Neural progenitor cell (in vitro differentiated cells): ENCODE measurements at regions not wholly inside any gene's neighbourhood (a gene's known extent, or its start where the extent isn't known, plus 50 kb on each side); places are given as distances from the start of the nearest gene placed in this dataset.

ENCODE experiments used
- EZH2 ChIP-seq: fragments of 200-600 bp; sonication (generic); IDR thresholded peaks from 2 replicates; pipeline ENCODE4 v1.6.1; 2017; ENCODE audit warnings: antibody characterized with exemption, mild to moderate bottlenecking, moderate library complexity
- TF ChIP-seq, protein P1 (sequence below): fragments of 200-600 bp; sonication (generic); IDR thresholded peaks from 2 replicates; pipeline ENCODE4 v1.5.1; 2017; ENCODE audit warnings: antibody characterized with exemption, mild to moderate bottlenecking

DNA sequence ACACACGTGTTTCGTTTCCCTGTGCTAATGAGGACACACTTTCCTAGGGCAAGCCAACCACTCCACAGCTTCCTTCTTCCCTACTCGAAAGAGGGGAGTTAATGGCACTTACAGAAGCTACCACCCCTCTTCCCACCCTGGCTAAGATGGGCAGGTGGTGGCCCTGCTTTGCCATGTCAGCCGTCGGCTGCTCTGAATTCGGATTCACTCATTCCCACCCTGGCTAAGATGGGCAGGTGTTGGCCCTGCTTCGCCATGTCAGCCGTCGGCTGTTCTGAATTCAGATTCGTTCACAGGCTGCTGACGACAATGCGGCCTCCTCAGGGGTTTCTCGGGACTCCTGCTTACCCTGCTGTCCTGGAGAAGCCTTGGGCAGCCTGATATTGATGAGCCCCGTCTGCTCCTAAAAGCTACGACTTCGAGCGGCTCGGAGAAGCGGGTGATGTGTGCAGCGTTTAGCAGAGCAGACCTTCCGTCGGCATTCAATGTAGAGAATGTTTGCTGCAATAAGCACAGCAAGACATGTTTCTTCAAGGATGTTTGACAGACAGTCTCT is 56.2 kb upstream of the PPP2R2D start:
- TF ChIP-seq, protein P1, sequence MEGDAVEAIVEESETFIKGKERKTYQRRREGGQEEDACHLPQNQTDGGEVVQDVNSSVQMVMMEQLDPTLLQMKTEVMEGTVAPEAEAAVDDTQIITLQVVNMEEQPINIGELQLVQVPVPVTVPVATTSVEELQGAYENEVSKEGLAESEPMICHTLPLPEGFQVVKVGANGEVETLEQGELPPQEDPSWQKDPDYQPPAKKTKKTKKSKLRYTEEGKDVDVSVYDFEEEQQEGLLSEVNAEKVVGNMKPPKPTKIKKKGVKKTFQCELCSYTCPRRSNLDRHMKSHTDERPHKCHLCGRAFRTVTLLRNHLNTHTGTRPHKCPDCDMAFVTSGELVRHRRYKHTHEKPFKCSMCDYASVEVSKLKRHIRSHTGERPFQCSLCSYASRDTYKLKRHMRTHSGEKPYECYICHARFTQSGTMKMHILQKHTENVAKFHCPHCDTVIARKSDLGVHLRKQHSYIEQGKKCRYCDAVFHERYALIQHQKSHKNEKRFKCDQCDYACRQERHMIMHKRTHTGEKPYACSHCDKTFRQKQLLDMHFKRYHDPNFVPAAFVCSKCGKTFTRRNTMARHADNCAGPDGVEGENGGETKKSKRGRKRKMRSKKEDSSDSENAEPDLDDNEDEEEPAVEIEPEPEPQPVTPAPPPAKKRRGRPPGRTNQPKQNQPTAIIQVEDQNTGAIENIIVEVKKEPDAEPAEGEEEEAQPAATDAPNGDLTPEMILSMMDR: no peak
- TF ChIP-seq EZH2: no peak
